HG03520 (cell line): ENCODE measurements at regions not wholly inside any gene's neighbourhood (a gene's known extent, or its start where the extent isn't known, plus 50 kb on each side); places are given as distances from the start of the nearest gene placed in this dataset.

Experiments used
- ATAC-seq: cut with Tn5 transposase; IDR thresholded peaks from one replicate; pipeline ENCODE4 v1.9.1; 2021; ENCODE audit warnings: mild to moderate bottlenecking, moderate library complexity; ENCODE audit not compliant: unreplicated experiment

DNA sequence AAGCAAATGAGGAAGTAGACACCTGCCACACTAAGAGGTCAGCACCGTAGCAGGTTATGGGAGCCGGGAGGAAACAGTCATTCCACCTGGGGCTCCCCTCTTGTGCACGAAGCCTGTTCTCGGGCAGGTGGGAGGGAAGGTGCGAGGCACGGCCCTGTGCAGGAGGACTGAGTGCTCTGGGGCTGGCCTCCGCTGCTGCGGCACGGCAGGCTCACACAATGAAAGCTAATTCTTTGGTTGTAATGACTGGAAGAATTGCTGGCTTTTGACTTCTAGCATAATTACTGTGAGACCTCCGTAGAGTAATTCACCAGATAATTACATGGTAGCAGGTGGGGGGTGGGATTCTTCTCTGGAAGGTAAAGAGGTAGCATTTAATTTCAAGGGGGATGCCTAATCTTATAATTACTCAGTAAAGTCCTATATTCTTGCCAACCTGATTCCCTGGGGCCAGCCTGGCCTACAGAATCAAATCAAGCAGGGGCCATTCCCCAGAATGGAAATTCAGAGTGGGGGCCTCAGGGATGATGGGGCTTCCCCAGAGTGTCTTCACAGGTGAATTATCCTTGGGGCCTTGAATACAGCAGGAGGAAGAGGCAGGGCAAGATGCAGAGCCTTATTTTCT lies 129.1 kb downstream of the TPRA1 start:
- no peak for ATAC-seq

DNA sequence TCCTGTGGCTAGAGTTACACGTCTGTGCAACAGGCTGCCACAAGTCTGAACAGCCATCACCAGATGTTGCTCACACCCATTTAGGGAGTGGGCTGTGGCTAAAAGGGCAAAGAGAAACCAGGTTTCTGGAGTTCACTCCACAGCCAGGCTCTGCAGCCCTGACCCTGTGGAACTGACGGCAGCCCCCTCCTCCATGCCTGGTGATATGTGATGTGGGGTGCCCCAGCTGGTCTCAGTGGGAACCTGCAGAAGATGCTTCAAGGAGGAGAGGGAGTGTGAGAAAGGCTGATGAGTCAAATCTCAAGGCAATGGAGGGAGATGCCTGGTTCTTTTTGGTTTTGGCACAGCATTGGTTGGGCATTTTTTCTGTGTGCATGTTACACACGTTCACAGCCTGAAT lies 130.6 kb downstream of the TPRA1 start:
- ATAC-seq = no peak

DNA sequence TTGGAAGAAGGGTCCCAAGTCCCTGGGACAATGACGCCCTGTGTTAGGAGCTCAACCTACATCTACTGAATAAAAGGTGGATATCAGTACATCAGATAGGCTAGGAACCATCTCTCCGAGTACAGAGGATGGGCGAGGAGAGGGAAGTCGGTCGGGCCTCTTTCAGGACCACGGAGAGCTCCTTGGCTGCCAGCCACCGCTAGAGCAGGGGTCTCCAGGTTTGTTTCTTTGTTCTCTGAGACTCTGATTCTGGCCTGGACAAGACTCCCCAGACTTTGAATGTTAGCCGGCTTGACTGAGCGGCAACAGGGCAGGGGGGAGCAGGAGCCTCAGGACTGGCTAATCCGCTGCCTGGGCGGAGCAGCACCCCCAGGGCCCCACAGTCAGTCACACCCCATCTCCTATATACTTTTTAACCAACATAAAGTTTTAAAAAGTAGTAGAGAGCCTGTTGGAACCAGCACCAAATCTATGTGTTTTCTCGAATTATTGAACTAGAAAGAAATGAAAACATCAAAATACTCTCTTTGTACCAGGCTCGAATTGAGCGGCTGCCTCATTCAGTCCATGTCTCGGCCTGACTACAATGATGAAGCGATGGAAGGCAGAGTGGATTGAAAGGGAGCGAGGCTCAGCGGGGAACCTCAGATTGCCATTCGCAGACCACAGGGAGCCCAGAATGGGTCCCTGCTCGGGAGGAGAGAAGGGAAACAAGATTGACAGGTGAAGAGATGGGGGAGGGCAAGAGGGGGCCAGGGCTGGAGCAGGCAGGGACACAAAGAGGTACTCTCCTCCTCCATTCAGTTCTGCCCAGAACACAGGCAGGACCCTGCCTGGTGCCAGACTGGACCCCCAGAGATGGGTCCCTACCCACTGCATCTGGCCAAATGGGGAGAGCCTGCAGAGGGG lies 131.6 kb downstream of the TPRA1 start:
- no peak for ATAC-seq

DNA sequence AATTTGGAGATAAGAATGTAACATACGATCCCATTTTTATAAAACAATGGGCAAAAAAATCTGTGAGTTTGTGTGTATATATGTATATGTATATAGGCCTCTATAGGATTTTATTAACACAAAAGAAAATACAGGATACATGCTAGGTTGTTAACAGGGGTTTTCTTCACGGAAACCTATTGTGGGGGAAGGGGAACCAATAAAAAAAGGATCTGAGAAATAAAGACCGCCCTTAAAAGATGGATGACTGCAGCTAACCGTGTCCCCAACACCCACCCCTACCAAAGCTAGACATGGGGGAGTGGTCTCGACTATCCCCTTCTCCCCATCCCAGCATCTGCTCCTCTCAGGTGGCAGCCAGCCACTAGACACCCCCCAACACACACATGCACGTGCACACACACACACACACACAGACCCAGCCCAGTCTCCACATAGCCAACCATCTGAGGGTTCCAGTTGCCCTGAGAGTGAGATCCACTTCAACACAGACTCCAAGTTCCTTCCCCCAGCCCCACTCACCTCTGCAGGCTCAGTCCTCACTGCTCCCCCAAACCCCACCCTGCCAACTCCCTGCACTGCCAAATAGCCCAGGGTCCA lies 132.9 kb downstream of the TPRA1 start:
- no peak for ATAC-seq

DNA sequence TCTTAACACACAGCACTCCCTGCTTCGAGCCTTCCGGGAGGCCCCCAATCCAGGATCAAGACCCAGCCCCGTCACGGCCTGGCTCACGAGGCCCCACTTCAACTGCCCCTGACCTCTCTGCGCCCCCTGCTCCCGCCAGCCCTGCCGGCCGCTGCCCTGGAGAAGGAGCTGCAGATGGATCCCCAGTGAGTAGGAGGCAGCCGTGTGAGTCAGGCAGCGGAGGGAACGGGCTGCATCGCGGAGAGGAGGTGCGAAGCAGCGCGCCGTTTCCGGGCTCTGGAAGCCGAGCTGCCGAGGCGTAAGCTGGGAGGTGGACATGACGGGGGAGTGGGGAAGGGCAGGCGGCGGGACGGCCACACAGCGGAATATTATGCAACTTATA lies 133.4 kb downstream of the TPRA1 start:
- no peak for ATAC-seq

DNA sequence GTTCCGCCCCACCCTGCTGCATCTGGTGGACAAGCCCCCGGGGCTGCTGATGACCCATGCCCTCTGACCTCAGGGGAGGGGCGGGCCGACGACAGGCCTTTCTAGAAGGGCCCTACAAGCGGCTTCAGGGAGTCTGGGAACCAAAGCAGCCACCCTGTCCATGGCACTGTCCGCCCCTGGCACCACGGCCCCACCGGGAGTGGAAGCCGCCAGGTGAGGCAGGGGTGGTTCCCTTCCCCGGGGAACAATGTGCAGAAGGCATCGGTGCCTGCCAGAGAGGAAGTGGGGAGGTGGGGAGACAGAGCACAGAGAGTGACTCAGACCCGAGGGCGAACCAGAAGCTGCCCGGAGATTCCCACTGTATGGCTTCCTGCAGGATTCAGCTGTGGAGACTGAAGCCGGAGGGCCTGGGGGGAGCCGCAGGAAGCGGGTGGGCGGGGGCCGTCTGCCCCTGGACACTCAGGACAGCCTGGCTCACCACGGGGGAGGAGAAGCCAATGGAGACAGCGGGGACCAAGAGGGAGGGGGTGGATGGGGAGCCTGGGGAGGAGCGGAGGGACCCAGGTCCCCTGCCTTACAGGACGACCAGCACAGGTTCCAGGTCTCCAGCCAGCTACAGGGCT lies 134.0 kb downstream of the TPRA1 start:
- no peak for ATAC-seq

DNA sequence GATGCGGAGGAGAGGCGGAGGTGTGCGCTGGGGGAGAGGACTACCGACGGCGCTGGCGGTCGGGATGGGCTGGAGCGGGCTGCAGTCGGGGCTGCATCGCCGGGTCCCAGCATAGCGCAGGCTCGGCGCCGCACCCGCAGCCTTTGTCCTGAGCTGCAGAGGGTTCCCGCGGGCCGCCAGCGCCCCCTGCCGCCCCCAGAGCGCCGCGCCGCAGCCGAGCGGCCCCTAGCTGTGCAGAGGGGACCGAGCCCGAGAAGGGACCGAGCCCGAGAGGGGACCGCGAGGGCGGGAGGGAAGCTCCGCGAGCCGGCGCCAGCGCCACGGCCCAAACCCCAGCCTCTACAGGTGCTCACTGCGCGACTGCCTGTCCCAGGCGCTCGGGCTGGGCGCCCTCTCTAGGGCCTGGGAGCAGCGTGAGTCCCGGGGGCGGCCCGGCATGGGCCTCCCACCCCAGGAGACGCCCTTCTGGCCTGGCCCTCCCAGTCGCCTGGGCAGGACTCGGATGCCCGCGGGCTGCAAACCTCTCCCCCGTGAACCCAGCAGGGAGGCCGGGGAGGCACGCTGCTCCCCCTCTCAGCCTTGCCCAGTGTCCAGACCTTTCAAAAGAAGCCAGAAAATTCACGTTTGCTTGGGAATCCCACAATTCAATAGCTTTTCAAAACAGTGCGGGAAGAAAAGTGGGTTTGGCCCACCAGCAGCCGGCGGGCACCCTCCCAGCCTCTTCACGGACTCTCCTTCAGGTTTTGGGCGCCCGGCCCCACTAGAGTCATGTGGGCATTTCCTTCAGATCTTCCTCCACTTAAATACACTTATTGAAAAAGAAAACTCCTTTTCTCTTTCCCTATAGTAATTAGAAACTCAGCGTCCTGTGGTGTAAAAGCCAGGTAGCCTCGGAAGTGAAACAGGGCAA lies 134.7 kb downstream of the TPRA1 start:
- ATAC-seq = no peak

DNA sequence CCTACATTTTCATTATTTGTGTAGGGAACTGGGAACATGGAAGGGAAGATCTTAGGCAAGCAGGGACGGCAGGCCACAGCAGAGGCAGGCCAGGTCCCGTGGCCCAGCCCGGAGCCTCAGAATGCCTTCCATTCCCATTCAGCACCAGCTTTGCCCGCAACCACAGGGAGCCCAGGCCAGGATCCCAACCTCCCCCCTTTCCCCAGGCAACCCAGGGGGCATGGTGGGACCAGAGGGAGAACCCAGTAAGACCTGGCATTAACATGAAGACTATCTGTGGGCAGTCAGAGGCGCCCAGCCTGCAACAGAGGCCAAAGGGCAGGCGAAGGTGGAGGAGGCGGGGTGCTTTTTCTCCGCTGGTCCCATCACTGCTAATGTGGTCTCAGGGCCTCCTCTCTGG lies 135.6 kb downstream of the TPRA1 start:
- no peak for ATAC-seq

DNA sequence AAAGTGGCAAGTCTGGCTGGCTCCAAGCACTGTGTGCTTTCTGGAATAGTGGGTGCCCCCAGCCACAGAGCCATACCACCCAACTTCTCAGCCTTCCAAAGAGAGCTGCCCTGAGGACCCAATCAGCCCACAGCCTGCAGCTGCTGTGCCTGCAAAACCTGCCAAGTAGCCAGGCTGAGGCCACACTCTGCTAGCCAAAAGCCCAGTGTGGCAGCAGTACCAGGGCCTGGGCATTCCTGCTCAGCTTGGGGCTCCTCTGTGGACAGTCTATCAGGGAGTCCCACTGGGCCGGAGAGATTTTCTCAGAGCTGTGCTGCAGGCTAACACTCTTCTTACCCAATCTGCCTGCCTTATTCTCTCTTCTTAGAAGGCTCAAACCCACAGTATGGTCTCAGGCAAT lies 136.5 kb downstream of the TPRA1 start:
- ATAC-seq = no peak

DNA sequence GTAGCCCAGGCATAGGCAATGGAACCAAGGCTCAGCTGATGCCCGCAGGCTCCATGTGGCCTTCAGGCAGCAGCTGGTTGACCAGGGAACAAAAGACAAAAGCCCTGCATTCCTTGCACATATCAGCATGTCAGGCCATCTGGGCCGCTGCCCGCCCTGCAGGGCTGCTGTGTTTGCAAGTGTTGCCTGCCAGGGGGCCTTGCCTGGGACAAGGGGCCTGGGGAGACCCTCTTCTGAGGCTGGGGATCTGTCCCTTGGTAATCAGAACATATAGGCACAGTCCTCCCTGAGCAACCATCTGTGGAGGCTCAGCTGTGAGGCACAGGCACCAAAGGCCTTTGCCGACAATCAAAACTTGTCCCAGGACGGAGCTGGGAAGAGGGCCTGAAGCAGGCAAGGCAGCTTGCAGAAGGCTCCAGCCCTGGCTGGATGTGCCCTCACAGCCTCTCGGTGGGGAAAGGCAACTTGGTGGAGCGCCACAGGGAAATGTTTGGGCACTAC lies 138.2 kb downstream of the TPRA1 start:
- ATAC-seq = no peak

DNA sequence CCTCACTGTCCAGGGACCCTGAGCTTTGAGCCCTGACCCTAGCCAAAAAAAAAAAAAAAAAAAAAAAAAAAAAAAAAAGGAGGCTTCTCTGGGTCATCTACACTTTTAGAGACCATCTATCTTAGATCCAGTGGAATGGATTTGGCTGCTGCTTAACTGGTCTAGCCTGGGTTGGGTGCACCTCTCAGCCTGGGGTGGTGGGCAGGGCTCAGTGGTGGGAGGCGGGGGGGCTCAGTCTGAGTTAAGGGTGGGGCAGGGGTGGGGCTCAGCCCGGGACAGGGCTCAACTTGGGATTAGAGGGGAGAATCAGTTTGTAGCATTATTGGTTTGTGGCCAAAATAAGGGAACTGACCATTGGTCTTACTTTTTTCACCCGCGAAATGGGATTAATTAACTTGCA lies 139.2 kb downstream of the TPRA1 start:
- ATAC-seq = no peak

DNA sequence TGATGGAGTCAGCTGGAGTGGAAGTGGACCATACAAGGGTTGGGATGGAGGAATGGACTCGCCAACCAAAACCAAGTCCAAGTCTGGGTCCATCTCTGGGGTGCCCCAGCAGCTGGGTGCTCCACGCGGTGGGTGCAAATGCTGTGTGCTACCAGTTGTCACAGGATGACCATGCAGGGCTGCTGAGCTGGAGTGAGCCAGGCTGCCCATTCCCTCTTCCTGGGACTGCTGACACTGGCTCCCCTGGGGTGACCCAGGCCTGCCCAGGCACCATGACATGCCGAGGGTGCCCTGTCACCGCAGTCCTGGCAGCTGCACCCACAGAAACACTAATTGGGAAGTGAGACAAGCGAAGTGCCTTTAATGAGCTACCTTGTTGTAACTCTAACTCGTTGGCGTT lies 140.2 kb downstream of the TPRA1 start:
- no peak for ATAC-seq

DNA sequence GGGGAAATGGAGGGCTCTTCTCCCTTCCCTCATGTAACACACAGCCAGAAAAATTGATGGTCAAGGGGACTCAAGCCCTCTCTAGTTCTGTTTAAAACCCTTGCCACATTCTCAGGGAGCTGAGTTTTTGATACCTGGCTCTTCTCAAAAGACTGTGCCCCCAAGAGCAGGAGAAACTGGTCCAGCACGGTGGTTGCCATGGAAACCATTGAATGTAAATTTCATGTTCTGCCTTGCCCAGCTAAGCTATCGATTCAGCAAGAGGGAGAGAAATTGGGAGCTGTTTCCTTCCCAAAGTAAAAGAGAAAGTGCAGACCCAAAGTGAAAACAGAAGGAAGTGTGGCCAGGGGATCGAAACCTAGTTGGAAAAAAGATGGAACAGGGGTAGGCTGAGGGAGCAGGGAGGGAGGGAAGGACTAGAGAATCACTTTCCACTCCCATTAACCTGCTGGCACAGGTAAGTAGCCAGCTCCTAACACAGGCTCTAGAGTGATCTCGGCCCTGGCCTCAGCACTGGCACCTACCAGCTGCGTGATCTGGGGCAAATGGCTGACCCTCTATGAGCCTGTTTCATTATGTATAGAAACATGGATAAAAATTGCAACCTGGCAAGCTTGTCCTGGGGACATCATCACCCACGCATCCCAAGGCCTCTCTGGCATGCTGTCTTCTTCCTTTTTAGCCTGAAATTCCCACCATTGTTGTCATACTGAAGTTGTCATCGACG lies 140.9 kb downstream of the TPRA1 start:
- no peak for ATAC-seq

DNA sequence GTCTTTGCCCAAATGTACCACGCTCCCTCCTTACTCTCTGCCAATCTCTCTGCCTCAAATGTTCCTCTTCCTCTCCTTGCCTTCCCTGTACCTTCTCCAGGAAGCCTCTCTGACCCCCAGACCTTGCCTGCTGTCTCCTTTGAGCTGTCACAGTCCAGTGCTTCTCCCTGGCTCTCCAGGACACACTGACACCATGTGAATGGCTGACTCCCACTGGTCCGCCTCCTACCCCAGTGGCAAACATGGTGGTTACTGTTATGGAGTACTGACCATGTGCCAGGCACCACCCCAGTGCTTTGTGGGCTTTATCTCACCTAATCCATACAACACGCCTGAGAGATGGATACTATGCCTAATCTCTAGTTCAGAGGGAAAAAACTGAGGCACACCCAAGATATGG lies 141.9 kb downstream of the TPRA1 start:
- ATAC-seq = no peak

DNA sequence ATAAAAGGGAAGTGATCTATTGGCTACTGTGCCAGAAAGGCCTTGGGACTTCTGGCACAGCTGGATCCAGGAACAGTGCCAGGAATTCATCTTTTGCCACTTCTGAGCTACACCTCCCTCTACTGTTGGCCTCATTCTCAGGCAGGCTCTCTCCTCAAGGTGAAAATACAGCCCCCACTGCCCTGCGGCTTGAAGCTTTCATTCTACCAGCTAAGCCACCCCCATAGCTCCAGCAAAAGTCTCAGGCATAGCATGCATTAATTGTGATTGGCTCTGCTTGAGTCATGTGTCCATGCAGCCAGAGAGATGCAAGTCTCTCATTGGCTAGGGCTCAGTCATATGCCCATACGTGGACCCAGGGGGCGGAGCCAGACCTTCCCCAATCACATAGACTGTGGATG lies 142.4 kb downstream of the TPRA1 start:
- no peak for ATAC-seq

DNA sequence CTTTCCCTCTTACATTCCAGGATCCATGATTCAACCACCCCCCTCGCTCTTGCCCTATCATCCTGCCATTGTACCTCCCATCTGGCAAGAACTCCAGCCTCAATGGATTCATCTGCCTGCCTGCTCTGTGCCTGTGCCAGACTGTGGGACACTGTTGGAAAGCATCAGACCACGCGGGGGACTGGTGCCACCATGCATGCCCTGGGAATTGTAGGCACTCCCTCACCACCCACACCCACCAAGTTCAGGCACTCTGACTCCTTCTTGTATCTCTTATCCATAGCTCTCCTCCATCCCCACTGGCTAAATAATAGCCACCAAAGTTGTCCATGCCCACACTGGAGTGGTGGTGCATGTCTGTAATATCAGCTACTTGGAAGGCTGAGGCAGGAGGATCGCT lies 143.8 kb downstream of the TPRA1 start:
- ATAC-seq = no peak

DNA sequence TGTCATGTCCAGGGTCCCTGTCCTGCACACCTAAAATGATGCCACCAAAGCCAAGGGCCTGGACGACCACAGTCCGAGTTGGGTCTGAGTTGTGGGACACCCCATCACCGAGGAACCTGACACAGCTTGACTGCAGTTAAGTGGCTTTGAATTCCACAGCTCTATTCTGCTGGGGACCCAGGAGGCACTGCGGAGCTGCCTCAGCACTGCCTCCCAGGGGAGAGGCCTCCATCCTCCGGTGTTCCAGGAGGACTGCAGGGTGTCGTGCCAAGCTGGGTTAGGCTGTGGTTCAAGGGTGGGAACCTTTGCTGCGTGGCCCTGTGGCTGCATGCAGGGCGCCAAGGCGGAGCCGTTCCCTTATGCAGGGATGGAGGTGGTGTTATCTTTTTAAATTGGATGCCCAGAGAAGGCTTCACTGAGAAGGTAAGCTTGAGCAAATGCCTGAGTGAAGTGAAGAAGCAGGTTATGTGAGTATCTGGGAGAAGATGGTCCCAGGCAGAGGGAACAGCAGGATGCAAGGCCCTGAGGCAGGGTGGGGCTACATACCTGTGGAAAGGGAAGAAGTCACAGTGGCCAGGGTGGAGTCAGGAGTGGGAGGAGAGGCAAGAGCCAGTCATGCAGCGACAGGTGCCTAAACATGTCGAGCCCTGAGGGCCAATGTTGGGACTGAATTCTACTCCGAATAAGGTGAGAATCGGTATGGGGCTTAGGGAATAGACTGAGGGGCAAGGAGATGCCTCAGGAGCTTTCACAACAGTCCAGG lies 144.8 kb downstream of the TPRA1 start:
- no peak for ATAC-seq

DNA sequence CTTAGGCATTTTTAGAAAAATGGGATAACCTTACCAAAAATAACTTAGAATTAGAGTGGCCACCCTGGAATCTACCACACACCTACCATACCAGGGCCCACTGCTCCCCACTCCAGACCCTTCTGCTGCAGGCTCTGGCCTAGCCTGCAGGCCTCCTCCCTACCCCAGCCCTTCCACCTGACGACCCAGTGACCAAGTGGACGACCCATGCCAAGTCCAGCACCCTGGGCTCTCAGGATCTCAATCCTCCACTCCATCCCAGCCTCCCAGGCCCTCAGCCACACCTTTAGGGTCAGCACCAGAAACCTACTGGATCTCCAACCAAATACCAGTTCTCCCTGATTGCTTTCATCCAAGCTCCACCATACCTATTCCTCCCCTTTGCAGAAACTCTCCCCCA lies 145.8 kb downstream of the TPRA1 start:
- no peak for ATAC-seq
